PC-9 (cell line): ENCODE measurements at regions not wholly inside any gene's neighbourhood (a gene's known extent, or its start where the extent isn't known, plus 50 kb on each side); places are given as distances from the start of the nearest gene placed in this dataset.

ENCODE experiments used
- BruUV-seq: library from RNA; stranded (reverse); fragments of 400-500 nt; replicated peaks from 2 replicates; lab custom pipeline; 2021; lab: Mats Ljungman, UMichigan
- CTCF ChIA-PET: fragments of 300-600 bp; sonication (Branson Sonifier 250); formaldehyde crosslinking; loops from one replicate; lab custom pipeline; 2022; ENCODE audit warnings: antibody characterized with exemption; lab: Charles Lee
- POLR2A ChIA-PET: fragments of 300-600 bp; sonication (Branson Sonifier 250); formaldehyde crosslinking; loops from one replicate; lab custom pipeline; 2022; ENCODE audit warnings: antibody characterized with exemption; ENCODE audit not compliant: unreplicated experiment; lab: Charles Lee
- DNase-seq, 2 experiments: peaks; one replicate each; pipeline versions ENCODE4 v3.0.0 to v3.0.0-alpha.2; 2015 to 2022; ENCODE audit warnings: mixed read lengths in 1 of 2
- H2AFZ ChIP-seq: fragments of 200-600 bp; sonication (generic); 2 replicates; pipeline ENCODE4 v1.8.1; 2017; ENCODE audit warnings: antibody characterized with exemption
- H3F3A ChIP-seq: fragments of 200-600 bp; sonication (generic); 2 replicates; pipeline ENCODE4 v1.8.1; 2017; ENCODE audit warnings: antibody characterized with exemption, mild to moderate bottlenecking, low read depth; ENCODE audit not compliant: insufficient read depth
- H3K27ac ChIP-seq: fragments of 200-600 bp; sonication (generic); 2 replicates; pipeline ENCODE4 v1.6.1; 2016; ENCODE audit warnings: mixed run types
- H3K27me3 ChIP-seq: fragments of 200-600 bp; sonication (generic); 2 replicates; pipeline ENCODE4 v1.6.1; 2016; ENCODE audit warnings: low read depth, mixed run types; ENCODE audit not compliant: insufficient read depth
- H3K36me3 ChIP-seq: fragments of 200-600 bp; sonication (generic); 2 replicates; pipeline ENCODE4 v1.6.1; 2016; ENCODE audit warnings: low read depth, mixed run types
- H3K4me1 ChIP-seq: fragments of 200-600 bp; sonication (generic); replicated peaks from 2 replicates; pipeline ENCODE4 v1.6.1; 2016; ENCODE audit warnings: mixed run types; ENCODE audit not compliant: insufficient read depth
- H3K4me2 ChIP-seq: fragments of 200-600 bp; sonication (generic); 2 replicates; pipeline ENCODE4 v1.6.1; 2017; ENCODE audit warnings: mixed run types
- H3K4me3 ChIP-seq: fragments of 200-600 bp; sonication (generic); 2 replicates; pipeline ENCODE4 v1.6.1; 2016; ENCODE audit warnings: mixed run types
- H3K79me2 ChIP-seq: fragments of 200-600 bp; sonication (generic); 2 replicates; pipeline ENCODE4 v1.6.1; 2017; ENCODE audit warnings: low read depth, mixed run types
- H3K9me2 ChIP-seq: fragments of 200-600 bp; sonication (generic); 2 replicates; pipeline ENCODE4 v1.8.1; 2017; ENCODE audit warnings: mild to moderate bottlenecking; ENCODE audit not compliant: insufficient read depth
- H3K9me3 ChIP-seq: fragments of 200-600 bp; sonication (generic); 2 replicates; pipeline ENCODE4 v1.8.1; 2016; ENCODE audit warnings: low read depth; ENCODE audit not compliant: insufficient read depth
- H4K20me1 ChIP-seq: fragments of 200-600 bp; sonication (generic); 2 replicates; pipeline ENCODE4 v1.8.1; 2017; ENCODE audit not compliant: insufficient read depth
- EZH2 ChIP-seq: fragments of 200-600 bp; sonication (generic); IDR thresholded peaks from 2 replicates; pipeline ENCODE4 v1.8.0; 2017; ENCODE audit warnings: antibody characterized with exemption, low read depth
- intact Hi-C: fragments of 100-400 bp; cut with micrococcal nuclease; formaldehyde crosslinking; loops from one replicate; pipeline ENCODE4 v1.10.0; 2022; ENCODE audit not compliant: unreplicated experiment
- TF ChIP-seq, protein P1 (sequence below): fragments of 200-600 bp; sonication (generic); conservative IDR thresholded peaks from 2 replicates; pipeline ENCODE4 v1.6.1; 2017; ENCODE audit warnings: mixed run types, antibody characterized with exemption, mild to moderate bottlenecking, moderate library complexity

DNA sequence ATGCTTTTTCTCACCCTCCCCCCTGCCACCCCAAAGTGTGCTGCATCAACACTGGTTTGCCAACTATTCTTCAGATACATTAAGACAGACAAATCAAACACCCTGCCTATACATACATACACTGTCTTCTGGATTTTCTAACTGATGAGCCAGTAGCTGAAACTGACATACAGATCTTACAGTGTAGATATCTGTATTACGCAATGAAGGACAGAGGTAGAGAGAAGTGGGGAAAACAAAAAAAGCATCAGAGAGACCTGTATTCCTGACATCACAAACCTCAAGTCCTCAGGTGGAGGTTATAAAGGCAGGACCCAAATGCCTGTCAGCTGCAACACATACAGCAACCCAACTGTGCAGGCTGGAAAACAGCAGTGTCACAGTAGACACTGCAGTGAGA, 535.4 kb downstream of the HACE1 start:
- Histone ChIP-seq H3K27ac (no peak overlapping the region), H4K20me1 (no peaks in the 10 kb centered on the region), H3K9me2 (no peaks in the 10 kb centered on the region; the same call in 1 of the 2 replicates), H3K36me3 (no peaks in the 10 kb centered on the region), H3K9me3 (no peaks in the 10 kb centered on the region), H3K27me3 (no peaks in the 10 kb centered on the region), H3K4me2 (no peak overlapping the region), H3K79me2 (no peaks in the 10 kb centered on the region), H3F3A (peaks cover 21% of the 10 kb centered on the region; the same call in 1 of the 2 replicates), H3K4me3 (no peak overlapping the region), H2AFZ (no peak overlapping the region), H3K4me1 (peaks cover 27% of the 10 kb centered on the region)
- DNase-seq, result no peak
- POLR2A ChIA-PET, result interaction anchor here (0.6 kb wide), 1 partner anchor 426 kb away, joined by 3 read pairs; no protein-coding TSS in a partner anchor
- intact Hi-C loops, result no loop called here
- no TSS peak for BruUV-seq
- TF ChIP-seq, protein P1, sequence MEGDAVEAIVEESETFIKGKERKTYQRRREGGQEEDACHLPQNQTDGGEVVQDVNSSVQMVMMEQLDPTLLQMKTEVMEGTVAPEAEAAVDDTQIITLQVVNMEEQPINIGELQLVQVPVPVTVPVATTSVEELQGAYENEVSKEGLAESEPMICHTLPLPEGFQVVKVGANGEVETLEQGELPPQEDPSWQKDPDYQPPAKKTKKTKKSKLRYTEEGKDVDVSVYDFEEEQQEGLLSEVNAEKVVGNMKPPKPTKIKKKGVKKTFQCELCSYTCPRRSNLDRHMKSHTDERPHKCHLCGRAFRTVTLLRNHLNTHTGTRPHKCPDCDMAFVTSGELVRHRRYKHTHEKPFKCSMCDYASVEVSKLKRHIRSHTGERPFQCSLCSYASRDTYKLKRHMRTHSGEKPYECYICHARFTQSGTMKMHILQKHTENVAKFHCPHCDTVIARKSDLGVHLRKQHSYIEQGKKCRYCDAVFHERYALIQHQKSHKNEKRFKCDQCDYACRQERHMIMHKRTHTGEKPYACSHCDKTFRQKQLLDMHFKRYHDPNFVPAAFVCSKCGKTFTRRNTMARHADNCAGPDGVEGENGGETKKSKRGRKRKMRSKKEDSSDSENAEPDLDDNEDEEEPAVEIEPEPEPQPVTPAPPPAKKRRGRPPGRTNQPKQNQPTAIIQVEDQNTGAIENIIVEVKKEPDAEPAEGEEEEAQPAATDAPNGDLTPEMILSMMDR, result no peak
- TF ChIP-seq EZH2, result no peak
- CTCF ChIA-PET, result no interaction called here

DNA sequence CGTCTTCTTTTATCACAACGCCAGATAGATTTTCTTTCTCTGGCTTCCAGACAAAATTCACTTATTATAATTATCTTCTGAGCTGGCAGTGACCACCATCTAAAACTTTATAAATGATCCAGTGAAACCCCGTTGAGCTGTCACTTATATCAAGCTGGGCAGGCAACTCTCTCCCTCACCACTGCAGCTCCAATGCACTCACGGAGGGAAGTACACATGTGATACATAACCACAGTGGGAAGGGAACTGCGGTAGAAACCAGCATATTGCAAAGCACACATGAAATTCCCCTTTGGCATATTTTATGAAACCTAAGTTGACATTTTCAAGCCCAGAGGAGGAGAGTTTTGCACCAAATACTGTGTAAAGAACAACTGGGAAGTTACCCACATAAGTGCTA, 536.9 kb downstream of the HACE1 start:
- Histone ChIP-seq H4K20me1 (no peaks in the 10 kb centered on the region), H3K4me3 (no peak overlapping the region), H3K27ac (no peak overlapping the region), H3K36me3 (no peaks in the 10 kb centered on the region), H3K9me2 (no peaks in the 10 kb centered on the region; the same call in 1 of the 2 replicates), H3K4me2 (no peak overlapping the region), H3K4me1 (peaks cover 27% of the 10 kb centered on the region), H3F3A (peaks cover 21% of the 10 kb centered on the region; the same call in 1 of the 2 replicates), H2AFZ (no peak overlapping the region), H3K27me3 (no peaks in the 10 kb centered on the region), H3K9me3 (no peaks in the 10 kb centered on the region), H3K79me2 (no peaks in the 10 kb centered on the region)
- no peak for DNase-seq
- ChIA-PET POLR2A (no interaction called here), CTCF (no interaction called here)
- intact Hi-C loops, result no loop called here
- no TSS peak for BruUV-seq
- TF ChIP-seq, protein P1, result no peak
- TF ChIP-seq EZH2, result no peak

DNA sequence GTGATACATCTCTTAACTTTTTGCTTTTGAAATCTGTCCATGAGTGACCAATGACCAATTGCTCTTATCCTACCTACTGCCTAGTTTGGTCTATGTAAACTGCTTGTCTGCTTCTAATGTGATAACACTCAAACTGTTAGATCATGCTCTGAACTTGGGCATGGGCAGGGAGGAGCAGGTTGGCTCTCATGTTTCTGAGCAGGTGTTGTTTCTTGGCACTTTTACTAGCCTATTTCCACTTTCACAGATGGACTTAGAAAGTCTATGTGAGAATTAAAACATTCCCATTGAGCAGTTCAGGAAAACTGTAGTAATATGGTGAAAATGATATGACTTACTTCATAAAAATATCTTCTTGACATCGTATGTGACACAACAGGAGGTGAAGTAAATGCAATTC, 538.4 kb downstream of the HACE1 start:
- H3F3A ChIP-seq, result peaks cover 11% of the 10 kb centered on the region; the same call in 1 of the 2 replicates
- H3K27me3 ChIP-seq, result no peaks in the 10 kb centered on the region
- no peak for TF ChIP-seq EZH2
- TF ChIP-seq, protein P1, result no peak
- no TSS peak for BruUV-seq
- no peak overlapping the region for H3K4me3 ChIP-seq
- no peak overlapping the region for H3K27ac ChIP-seq
- intact Hi-C loops, result no loop called here
- H3K36me3 ChIP-seq, result no peaks in the 10 kb centered on the region
- no peak overlapping the region for H2AFZ ChIP-seq
- H4K20me1 ChIP-seq, result no peaks in the 10 kb centered on the region
- no peaks in the 10 kb centered on the region for H3K9me3 ChIP-seq
- H3K4me2 ChIP-seq, result no peak overlapping the region
- POLR2A ChIA-PET, result no interaction called here
- H3K4me1 ChIP-seq, result peaks cover 18% of the 10 kb centered on the region
- CTCF ChIA-PET, result no interaction called here
- no peaks in the 10 kb centered on the region; the same call in 1 of the 2 replicates for H3K9me2 ChIP-seq
- H3K79me2 ChIP-seq, result no peaks in the 10 kb centered on the region
- no peak for DNase-seq
